ENCODE measurements at regions not wholly inside any gene's neighbourhood (a gene's known extent, or its start where the extent isn't known, plus 50 kb on each side); places are given as distances from the start of the nearest gene placed in this dataset.
A peak's percentile ranks its signal among the peaks of the same experiment; 100 is the strongest.
"Not testable (repeated sequence)": the region's sequence is repeated elsewhere in the genome, so short reads cannot be mapped to it uniquely, and the experiment has no call there.

DNA sequence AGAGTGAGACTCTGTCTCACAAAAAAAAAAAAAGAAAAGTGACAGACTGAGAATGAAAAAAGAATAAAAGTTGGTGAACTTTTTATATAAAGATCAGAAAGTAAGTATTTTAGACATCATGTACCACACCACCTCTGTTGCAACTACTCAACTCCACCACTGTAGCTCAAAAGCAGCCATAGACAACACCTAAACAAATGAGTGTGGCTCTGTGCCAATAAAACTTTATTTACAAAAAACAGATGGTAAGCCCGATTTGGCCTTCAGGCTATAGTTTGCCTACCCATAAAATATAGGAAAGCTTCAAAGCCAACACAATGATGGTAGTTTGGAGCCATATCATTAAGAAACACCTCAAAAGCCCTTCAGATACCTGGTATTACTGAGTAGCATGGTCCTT is 154.5 kb upstream of the FOXN3 start:
- H3K9me3 Mint-ChIP-seq (ENCODE audit: low read depth), result no peaks in the 10 kb centered on the region
- H3K27me3 Mint-ChIP-seq, result no peaks in the 10 kb centered on the region
- H3K27ac Mint-ChIP-seq, result no peak overlapping the region
- H3K36me3 Mint-ChIP-seq, result peaks cover 8% of the 10 kb centered on the region
- no peak overlapping the region for H3K4me3 Mint-ChIP-seq
- peaks cover 56% of the 10 kb centered on the region for H3K4me1 Mint-ChIP-seq (ENCODE audit: low read depth)

GRCh38 chr14:89566644-89567415 is 149.8 kb upstream of the FOXN3 start:
- Mint-ChIP-seq H3K4me1 (ENCODE audit: low read depth) (peaks cover 64% of the 10 kb centered on the region), H3K27me3 (no peaks in the 10 kb centered on the region), H3K27ac (peak overlapping the region; percentile 80), H3K4me3 (no peak overlapping the region), H3K36me3 (peaks cover 16% of the 10 kb centered on the region), H3K9me3 (ENCODE audit: low read depth) (no peaks in the 10 kb centered on the region)

DNA sequence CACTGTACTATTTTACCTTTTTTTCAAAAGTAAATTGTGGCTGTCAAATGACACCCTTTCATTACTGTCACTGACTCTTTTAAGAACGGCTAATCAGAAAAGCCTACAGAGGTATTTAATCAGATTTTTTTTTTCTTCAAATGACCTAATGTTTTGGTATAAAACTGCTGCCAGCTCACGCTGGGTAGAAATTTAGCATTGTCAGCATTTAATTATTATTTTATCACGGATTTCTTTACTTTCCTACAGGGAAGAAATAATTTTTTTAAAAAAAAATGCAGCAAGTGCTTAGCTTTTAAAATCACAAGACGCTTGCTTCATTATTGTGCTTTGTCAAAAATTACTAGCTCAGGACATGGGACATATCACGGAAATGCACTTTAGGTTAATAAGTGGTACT is 149.1 kb upstream of the FOXN3 start:
- H3K27me3 Mint-ChIP-seq, result no peaks in the 10 kb centered on the region
- H3K4me1 Mint-ChIP-seq (ENCODE audit: low read depth), result peaks cover 64% of the 10 kb centered on the region
- no peaks in the 10 kb centered on the region for H3K9me3 Mint-ChIP-seq (ENCODE audit: low read depth)
- H3K27ac Mint-ChIP-seq, result no peak overlapping the region
- H3K4me3 Mint-ChIP-seq, result no peak overlapping the region
- peaks cover 21% of the 10 kb centered on the region for H3K36me3 Mint-ChIP-seq

DNA sequence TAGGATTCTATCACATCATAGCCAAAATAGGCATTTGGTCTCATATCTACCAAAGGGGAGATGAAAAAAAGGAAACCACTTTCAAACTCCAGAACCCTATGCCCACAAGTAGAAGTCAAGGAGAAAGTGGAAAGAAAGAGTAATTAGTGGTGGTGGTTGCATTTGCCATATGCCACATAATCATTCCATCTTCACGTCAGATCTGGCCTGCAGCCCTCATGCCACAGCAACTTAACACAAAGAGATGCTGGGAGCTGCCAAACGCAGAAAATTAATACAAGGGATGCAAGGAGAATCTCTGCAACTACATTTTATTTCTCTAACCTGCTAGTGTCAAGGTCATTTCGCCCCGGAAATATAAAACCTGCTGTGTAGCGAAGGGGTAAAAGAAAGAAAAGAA is 148.6 kb upstream of the FOXN3 start:
- Mint-ChIP-seq H3K4me3 (no peak overlapping the region), H3K27me3 (no peaks in the 10 kb centered on the region), H3K9me3 (ENCODE audit: low read depth) (no peaks in the 10 kb centered on the region), H3K27ac (peak overlapping the region; percentile 70), H3K4me1 (ENCODE audit: low read depth) (peaks cover 63% of the 10 kb centered on the region), H3K36me3 (peaks cover 23% of the 10 kb centered on the region)

GRCh38 chr14:89564989-89565388 is 148.0 kb upstream of the FOXN3 start:
- Mint-ChIP-seq H3K4me3 (no peak overlapping the region), H3K27ac (peak overlapping the region; percentile 70), H3K27me3 (no peaks in the 10 kb centered on the region), H3K4me1 (ENCODE audit: low read depth) (peaks cover 64% of the 10 kb centered on the region), H3K36me3 (peaks cover 27% of the 10 kb centered on the region), H3K9me3 (ENCODE audit: low read depth) (no peaks in the 10 kb centered on the region)

DNA sequence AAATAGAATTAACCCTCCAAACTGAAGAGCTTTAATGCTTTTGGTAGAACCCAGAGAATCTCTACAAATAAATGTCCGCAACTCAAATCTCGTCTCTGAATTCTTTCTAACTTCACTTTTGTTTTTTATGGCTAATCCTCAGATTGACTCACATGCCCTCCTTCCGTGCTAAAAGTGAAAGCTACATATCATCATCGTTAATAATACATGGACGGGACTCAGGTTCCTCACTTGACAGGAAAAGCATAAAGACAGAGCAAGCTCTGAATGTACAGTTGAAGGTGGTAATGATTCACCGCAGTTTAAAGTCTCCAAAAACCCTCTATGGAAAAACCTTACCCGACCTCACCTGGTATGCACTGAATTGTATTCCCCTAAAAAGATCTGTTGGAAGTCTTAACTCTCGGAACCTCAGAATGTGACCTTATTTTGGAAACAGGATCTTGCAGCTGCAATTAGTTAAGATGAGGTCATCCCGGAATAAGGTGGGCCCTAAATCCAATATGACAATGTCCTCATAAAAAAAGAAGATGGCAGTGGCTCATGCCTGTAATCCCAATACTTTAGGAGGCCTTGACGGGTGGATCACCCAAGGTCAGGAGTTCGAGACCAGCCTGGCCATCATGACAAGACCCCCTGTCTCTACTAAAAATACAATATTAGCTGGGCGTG is 147.4 kb upstream of the FOXN3 start:
- Mint-ChIP-seq H3K9me3 (ENCODE audit: low read depth) (no peaks in the 10 kb centered on the region), H3K4me1 (ENCODE audit: low read depth) (peaks cover 64% of the 10 kb centered on the region), H3K36me3 (peaks cover 27% of the 10 kb centered on the region), H3K27me3 (no peaks in the 10 kb centered on the region), H3K27ac (peak overlapping the region; percentile 75), H3K4me3 (no peak overlapping the region)

DNA sequence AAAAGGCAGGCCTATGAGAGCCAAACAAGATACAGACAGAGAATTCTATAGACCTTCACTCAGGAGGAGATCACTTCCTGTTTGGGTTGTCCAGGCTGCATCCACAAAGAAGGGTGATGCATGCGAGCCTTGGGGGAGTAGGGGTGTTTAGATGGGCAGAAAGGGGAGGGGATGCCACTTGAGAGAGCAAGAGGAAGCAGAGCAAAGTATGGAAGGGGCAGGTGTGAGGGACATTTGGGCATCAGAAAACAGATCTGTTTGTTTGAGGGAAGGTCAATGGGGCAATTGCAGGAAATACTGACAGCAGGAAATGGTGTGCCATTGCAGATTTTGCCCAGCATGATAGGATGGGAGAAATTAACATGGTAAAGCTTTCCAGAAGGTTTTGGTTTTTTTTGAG is 146.4 kb upstream of the FOXN3 start:
- peak overlapping the region; percentile 83 for H3K27ac Mint-ChIP-seq
- H3K4me3 Mint-ChIP-seq, result no peak overlapping the region
- peaks cover 25% of the 10 kb centered on the region for H3K36me3 Mint-ChIP-seq
- peaks cover 60% of the 10 kb centered on the region for H3K4me1 Mint-ChIP-seq (ENCODE audit: low read depth)
- no peaks in the 10 kb centered on the region for H3K27me3 Mint-ChIP-seq
- no peaks in the 10 kb centered on the region for H3K9me3 Mint-ChIP-seq (ENCODE audit: low read depth)

- Mint-ChIP-seq H3K4me1 (ENCODE audit: low read depth) (peaks cover 64% of the 10 kb centered on the region), H3K27ac (peak overlapping the region; percentile 72), H3K4me3 (no peak overlapping the region), H3K9me3 (ENCODE audit: low read depth) (no peaks in the 10 kb centered on the region), H3K36me3 (peaks cover 5% of the 10 kb centered on the region), H3K27me3 (no peaks in the 10 kb centered on the region)
Measured at GRCh38 chr14:89551955-89552354, 134.9 kb upstream of the FOXN3 start.

DNA sequence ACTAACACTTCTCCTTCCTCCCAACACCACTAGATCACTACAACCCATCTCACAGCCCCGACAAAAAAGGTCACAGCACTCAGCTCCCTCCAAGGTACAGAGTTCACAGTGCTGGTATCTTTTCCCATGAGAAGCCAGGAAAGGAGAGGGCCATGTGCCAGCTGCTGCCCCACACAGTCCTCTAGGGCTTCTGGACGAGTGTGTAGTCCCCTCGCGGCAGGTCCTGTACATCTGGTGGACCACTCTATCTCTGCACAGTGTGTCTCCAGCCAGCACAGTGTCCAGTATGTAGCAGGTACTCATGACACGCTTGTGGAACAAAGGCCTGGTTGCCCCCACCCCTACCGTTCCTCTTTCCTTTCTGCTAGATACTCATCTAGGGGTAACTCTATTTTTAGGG is 134.4 kb upstream of the FOXN3 start:
- peaks cover 61% of the 10 kb centered on the region for H3K4me1 Mint-ChIP-seq (ENCODE audit: low read depth)

GRCh38 chr14:89550821-89551220 is 133.8 kb upstream of the FOXN3 start:
- Mint-ChIP-seq H3K27me3 (no peaks in the 10 kb centered on the region), H3K4me1 (ENCODE audit: low read depth) (peaks cover 60% of the 10 kb centered on the region), H3K4me3 (no peak overlapping the region), H3K9me3 (ENCODE audit: low read depth) (no peaks in the 10 kb centered on the region), H3K27ac (peak overlapping the region; percentile 72), H3K36me3 (peaks cover 4% of the 10 kb centered on the region)

More for the DNA sequence above, 134.4 kb upstream of the FOXN3 start:
- no peaks in the 10 kb centered on the region for H3K27me3 Mint-ChIP-seq
- peaks cover 5% of the 10 kb centered on the region for H3K36me3 Mint-ChIP-seq
- H3K9me3 Mint-ChIP-seq (ENCODE audit: low read depth), result no peaks in the 10 kb centered on the region
- peak overlapping the region; percentile 72 for H3K27ac Mint-ChIP-seq
- no peak overlapping the region for H3K4me3 Mint-ChIP-seq

- no peak overlapping the region for H3K27ac Mint-ChIP-seq
- peaks cover 63% of the 10 kb centered on the region for H3K4me1 Mint-ChIP-seq (ENCODE audit: low read depth)
- H3K4me3 Mint-ChIP-seq, result no peak overlapping the region
- H3K27me3 Mint-ChIP-seq, result no peaks in the 10 kb centered on the region
- no peaks in the 10 kb centered on the region for H3K9me3 Mint-ChIP-seq (ENCODE audit: low read depth)
- peaks cover 4% of the 10 kb centered on the region for H3K36me3 Mint-ChIP-seq
Measured at GRCh38 chr14:89549381-89550125, 132.5 kb upstream of the FOXN3 start.

DNA sequence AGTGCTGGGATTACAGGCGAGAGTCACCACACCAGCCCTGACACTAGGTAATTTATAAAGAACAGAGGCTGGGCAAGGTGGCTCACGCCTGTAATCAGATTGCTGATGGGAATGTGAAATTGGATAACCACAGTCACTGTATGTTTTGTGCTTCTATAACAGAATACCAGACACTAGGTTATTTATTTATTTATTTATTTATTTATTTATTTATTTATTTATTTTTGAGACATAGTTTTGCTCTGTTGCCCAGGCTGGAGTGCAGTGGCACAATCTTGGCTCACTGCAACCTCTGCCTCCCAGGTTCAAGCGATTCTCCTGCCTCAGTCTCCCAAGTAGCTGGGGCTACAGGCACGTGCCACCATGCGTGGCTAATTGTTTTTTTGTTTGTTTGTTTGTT is 130.0 kb upstream of the FOXN3 start:
- H3K27me3 Mint-ChIP-seq; H3K27ac Mint-ChIP-seq; H3K4me3 Mint-ChIP-seq; H3K9me3 Mint-ChIP-seq (ENCODE audit: low read depth); H3K36me3 Mint-ChIP-seq: not testable (repeated sequence)
- H3K4me1 Mint-ChIP-seq (ENCODE audit: low read depth), result peaks cover 63% of the 10 kb centered on the region

DNA sequence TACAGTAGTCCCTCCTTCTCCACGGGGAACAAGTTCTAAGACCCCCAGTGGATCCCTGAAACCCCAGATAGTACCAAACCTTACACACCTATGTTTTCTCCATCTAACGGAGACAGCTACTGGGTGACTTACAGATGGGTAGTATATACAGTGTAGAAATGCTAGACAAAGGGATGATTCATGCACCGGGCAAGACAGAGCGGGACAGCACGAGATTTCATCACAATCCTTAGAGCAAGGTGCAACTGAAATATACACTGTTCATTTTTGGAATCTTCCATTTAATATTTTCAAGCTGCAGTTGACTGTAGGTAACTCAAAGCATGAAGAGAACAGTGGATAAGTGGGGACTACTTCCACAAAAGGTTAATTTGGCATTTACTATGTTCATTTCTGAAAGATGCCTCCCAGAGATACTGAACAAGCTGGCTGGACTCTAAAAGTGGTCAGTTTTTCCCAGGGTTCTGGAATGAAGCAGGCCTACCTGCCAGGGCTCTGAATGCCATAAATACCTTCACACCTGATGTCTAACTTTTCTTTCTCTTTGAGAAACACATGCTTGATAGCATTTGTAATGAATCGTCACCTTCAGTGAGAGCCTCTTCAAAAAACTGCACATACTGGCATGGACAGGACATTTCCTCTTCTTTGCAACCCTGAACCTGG is 127.7 kb upstream of the FOXN3 start:
- H3K27ac Mint-ChIP-seq, result peak overlapping the region; percentile 50
- peaks cover 59% of the 10 kb centered on the region for H3K4me1 Mint-ChIP-seq (ENCODE audit: low read depth)
- H3K27me3 Mint-ChIP-seq, result no peaks in the 10 kb centered on the region
- H3K9me3 Mint-ChIP-seq (ENCODE audit: low read depth), result no peaks in the 10 kb centered on the region
- peaks cover 7% of the 10 kb centered on the region for H3K36me3 Mint-ChIP-seq
- no peak overlapping the region for H3K4me3 Mint-ChIP-seq

DNA sequence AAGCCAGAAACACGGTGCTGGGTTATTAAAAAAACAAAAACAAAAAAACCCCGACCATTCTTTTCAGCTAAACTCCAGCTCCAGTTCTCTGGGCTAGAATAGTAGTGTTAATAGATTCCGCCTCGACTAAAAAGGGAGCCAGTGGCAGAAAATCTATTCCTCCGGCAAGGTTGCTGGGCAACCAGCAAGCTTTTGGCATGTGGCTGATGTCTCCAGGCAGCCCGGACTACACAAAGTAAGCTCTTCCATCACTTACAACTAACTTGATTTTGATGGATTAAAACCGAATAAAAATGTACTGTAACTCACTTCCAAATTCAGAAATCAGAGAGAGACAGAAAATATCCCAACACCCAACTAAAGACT is 126.4 kb upstream of the FOXN3 start:
- H3K9me3 Mint-ChIP-seq (ENCODE audit: low read depth), result no peaks in the 10 kb centered on the region
- H3K4me1 Mint-ChIP-seq (ENCODE audit: low read depth), result peaks cover 59% of the 10 kb centered on the region
- peaks cover 9% of the 10 kb centered on the region for H3K36me3 Mint-ChIP-seq
- peak overlapping the region; percentile 46 for H3K27ac Mint-ChIP-seq
- H3K4me3 Mint-ChIP-seq, result no peak overlapping the region
- H3K27me3 Mint-ChIP-seq, result no peaks in the 10 kb centered on the region
